GM10248 (cell line): ENCODE measurements at regions not wholly inside any gene's neighbourhood (a gene's known extent, or its start where the extent isn't known, plus 50 kb on each side); places are given as distances from the start of the nearest gene placed in this dataset.

ENCODE experiments used
- CTCF ChIA-PET: fragments of 300-600 bp; sonication (Branson Sonifier 250); formaldehyde crosslinking; extraction: SDS; loops from one replicate; lab custom pipeline; 2021; ENCODE audit warnings: antibody characterized with exemption; lab: Yijun Ruan, JAX
- POLR2A ChIA-PET: fragments of 350-650 bp; sonication (Branson Sonifier 250); formaldehyde crosslinking; extraction: SDS; loops from one replicate; lab custom pipeline; 2020; ENCODE audit warnings: antibody characterized with exemption; lab: Yijun Ruan, JAX
- DNase-seq: peaks from one replicate; pipeline ENCODE4 v3.0.0; 2012; ENCODE audit errors: extremely low spot score
- CTCF ChIP-seq: IDR thresholded peaks from 2 replicates; pipeline ENCODE4 v1.5.1; 2012; ENCODE audit warnings: mild to moderate bottlenecking, low read depth; ENCODE audit errors: extremely low read depth, missing control alignments, control extremely low read depth

DNA sequence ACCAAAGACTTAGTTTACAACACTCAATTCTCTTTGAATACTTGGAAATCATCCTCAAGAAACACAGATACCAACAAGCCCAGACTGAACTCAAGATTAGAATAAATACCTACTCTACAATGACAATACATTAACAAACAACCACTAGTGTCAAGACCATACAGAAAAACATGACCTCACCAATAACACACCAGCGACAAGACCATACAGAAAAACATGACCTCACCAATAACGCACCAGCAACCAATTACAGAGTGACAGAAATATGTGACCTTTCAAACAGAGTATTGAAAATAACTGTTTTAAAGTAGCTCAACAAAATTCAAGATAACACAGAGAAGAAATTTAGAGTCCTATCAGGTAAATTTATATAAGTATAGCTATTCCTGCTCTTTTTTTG lies 876.0 kb downstream of the EPHA3 start:
- ChIA-PET CTCF (no interaction called here), POLR2A (no interaction called here)
- TF ChIP-seq CTCF = no peak
- no peak for DNase-seq

DNA sequence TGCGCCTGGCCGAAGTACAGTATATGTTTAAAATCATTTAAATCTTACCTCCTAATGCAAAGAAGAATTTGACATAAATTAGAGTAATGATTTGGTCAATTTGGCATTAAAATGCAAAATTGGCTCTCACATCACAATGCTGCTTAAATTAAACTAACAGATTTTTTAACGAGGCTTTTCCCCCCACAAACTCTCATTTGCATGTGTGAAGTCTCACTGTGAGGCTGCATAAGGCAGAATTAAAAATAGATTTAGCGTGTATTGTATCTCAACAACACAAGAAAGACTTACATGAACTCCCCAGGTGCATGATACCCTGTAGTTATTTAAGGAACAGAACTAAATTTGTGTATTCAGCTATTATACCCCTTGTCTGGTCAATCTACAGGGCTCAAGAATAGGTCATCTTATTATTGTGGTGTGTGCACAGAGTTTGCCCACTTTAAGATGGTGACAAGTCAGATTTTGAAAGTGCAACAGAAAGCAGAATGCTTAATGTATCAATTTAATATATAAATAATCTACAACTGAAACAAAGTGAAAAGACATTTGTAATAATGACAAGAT lies 897.9 kb downstream of the EPHA3 start:
- POLR2A ChIA-PET = no interaction called here
- no peak for DNase-seq
- CTCF ChIA-PET = no interaction called here
- TF ChIP-seq CTCF = no peak

DNA sequence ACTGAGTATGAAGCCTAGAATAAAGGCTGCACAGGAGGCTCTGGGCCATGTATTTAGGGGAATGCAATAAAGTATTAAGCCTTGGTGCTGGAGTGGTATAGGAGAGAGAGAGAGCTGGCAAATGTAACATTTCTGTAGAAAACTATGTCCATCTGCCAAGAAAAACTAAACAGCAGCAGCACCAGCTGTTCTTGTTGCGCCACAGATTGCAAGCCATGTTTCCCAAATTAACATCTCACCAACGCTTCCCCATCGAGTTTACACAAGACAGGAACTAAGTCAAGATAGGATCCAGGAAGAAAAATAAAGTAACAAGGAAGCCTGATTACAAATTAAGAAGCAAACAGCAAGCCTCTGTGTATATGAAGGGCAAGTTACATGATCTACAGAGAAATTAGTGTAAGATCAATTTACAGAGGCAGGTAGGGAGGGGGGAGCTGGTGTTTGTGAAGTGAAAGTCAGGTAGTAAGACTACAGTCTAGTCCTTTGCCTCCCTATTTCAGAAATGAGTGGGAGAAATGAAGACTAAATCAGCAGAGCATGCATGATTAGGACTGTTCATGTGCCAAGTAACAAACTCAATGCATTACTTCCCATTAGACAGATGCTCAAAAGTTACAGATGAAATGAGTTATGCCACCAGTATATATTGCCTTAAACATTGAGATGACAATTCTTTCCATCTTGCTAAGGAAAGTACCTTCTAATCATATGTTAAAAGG lies 900.5 kb downstream of the EPHA3 start:
- POLR2A ChIA-PET = no interaction called here
- CTCF ChIA-PET = interaction anchor here (1.2 to 2.0 kb wide), 2 partner anchors 9 to 11 kb away, joined by 3 to 4 read pairs; no protein-coding TSS in a partner anchor
- TF ChIP-seq CTCF = no peak
- no peak for DNase-seq

GRCh38 chr3:90010341-90010740 lies 902.9 kb downstream of the EPHA3 start:
- ChIA-PET CTCF (no interaction called here), POLR2A (no interaction called here)
- TF ChIP-seq CTCF = no peak
- DNase-seq = no peak

GRCh38 chr3:90011131-90011530 lies 903.7 kb downstream of the EPHA3 start:
- POLR2A ChIA-PET = no interaction called here
- TF ChIP-seq CTCF = no peak

DNA sequence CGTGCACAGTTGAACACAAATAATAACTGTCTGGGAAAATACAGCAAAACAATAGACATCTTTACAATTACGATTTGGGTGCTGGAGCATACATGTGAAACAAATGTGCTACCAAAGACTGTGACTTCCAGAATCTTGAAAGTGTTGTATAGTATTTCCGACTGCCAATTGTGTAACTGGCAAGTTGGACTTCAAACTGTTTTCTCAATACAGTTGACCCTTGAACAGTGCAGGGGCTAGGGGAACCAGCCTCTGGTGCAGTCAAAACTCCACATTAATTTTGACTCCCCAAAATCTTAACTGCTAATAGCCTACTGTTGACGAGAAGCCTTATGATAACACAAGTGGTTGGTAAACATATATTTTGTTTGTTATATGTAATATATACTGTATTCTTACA lies 904.2 kb downstream of the EPHA3 start:
- no peak for TF ChIP-seq CTCF
- ChIA-PET POLR2A (no interaction called here), CTCF (interaction anchor here (1.0 to 1.6 kb wide), 2 partner anchors 12 to 21 kb away, joined by 3 to 4 read pairs; no protein-coding TSS in a partner anchor)
- no peak for DNase-seq

More at GRCh38 chr3:90011131-90011530, 903.7 kb downstream of the EPHA3 start:
- CTCF ChIA-PET = interaction anchor here (1.0 kb wide), 1 partner anchor 12 kb away, joined by 4 read pairs; no protein-coding TSS in a partner anchor
- DNase-seq = no peak
